ENCODE measurements at regions not wholly inside any gene's neighbourhood (a gene's known extent, or its start where the extent isn't known, plus 50 kb on each side); places are given as distances from the start of the nearest gene placed in this dataset.

DNA sequence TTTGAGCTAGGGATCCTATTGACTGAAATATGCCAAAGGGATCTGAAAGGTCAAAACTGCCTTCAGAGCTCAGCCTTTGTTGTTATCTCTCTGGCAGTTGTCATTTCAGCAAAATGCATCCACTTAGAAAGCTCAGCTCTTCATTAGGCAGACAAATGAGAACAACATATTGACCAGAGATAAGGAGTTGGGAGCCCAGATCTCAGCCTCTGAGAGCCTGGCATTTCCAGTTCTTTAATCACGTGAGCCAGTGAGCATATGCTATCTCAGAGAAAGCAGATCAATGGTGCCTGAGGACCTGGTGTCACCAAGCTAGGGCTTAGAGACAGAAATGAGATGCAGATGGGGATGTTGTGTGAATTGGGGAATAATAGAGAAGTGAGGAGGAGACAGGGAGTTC, 101.1 kb downstream of the DAD1 start:
- TF ChIP-seq, protein P1, sequence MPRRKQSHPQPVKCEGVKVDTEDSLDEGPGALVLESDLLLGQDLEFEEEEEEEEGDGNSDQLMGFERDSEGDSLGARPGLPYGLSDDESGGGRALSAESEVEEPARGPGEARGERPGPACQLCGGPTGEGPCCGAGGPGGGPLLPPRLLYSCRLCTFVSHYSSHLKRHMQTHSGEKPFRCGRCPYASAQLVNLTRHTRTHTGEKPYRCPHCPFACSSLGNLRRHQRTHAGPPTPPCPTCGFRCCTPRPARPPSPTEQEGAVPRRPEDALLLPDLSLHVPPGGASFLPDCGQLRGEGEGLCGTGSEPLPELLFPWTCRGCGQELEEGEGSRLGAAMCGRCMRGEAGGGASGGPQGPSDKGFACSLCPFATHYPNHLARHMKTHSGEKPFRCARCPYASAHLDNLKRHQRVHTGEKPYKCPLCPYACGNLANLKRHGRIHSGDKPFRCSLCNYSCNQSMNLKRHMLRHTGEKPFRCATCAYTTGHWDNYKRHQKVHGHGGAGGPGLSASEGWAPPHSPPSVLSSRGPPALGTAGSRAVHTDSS (CRISPR knock-in tag; conservative IDR thresholded peaks at IDR 0.05), result no peak
- TF ChIP-seq POLR2A (IDR thresholded peaks at IDR 0.05; ENCODE audit: insufficient read depth in 1 of 2, low read depth in 2 of 2, low read length in 2 of 2) (no peak), PAF1 (CRISPR knock-in tag; IDR thresholded peaks at IDR 0.05) (no peak), NR2F2 (IDR thresholded peaks at IDR 0.05; ENCODE audit: borderline replicate concordance, low read depth) (no peak), FOXJ3 (CRISPR knock-in tag; IDR thresholded peaks at IDR 0.05; ENCODE audit: borderline replicate concordance) (no peak), SIN3A (IDR thresholded peaks at IDR 0.05; ENCODE audit: borderline replicate concordance, low read depth, low read length) (no peak), TMF1 (CRISPR knock-in tag; IDR thresholded peaks at IDR 0.05; ENCODE audit: low read depth) (no peak)
- TF ChIP-seq, protein P2, sequence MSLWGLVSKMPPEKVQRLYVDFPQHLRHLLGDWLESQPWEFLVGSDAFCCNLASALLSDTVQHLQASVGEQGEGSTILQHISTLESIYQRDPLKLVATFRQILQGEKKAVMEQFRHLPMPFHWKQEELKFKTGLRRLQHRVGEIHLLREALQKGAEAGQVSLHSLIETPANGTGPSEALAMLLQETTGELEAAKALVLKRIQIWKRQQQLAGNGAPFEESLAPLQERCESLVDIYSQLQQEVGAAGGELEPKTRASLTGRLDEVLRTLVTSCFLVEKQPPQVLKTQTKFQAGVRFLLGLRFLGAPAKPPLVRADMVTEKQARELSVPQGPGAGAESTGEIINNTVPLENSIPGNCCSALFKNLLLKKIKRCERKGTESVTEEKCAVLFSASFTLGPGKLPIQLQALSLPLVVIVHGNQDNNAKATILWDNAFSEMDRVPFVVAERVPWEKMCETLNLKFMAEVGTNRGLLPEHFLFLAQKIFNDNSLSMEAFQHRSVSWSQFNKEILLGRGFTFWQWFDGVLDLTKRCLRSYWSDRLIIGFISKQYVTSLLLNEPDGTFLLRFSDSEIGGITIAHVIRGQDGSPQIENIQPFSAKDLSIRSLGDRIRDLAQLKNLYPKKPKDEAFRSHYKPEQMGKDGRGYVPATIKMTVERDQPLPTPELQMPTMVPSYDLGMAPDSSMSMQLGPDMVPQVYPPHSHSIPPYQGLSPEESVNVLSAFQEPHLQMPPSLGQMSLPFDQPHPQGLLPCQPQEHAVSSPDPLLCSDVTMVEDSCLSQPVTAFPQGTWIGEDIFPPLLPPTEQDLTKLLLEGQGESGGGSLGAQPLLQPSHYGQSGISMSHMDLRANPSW (CRISPR knock-in tag; IDR thresholded peaks at IDR 0.05; ENCODE audit: borderline replicate concordance), result no peak
- TF ChIP-seq, protein P3, sequence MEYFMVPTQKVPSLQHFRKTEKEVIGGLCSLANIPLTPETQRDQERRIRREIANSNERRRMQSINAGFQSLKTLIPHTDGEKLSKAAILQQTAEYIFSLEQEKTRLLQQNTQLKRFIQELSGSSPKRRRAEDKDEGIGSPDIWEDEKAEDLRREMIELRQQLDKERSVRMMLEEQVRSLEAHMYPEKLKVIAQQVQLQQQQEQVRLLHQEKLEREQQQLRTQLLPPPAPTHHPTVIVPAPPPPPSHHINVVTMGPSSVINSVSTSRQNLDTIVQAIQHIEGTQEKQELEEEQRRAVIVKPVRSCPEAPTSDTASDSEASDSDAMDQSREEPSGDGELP (IDR thresholded peaks at IDR 0.05; ENCODE audit: borderline replicate concordance, low read depth), result no peak
- TF ChIP-seq, protein P4, sequence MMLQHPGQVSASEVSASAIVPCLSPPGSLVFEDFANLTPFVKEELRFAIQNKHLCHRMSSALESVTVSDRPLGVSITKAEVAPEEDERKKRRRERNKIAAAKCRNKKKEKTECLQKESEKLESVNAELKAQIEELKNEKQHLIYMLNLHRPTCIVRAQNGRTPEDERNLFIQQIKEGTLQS (CRISPR knock-in tag; IDR thresholded peaks at IDR 0.05), result no peak
- TF ChIP-seq, protein P5, sequence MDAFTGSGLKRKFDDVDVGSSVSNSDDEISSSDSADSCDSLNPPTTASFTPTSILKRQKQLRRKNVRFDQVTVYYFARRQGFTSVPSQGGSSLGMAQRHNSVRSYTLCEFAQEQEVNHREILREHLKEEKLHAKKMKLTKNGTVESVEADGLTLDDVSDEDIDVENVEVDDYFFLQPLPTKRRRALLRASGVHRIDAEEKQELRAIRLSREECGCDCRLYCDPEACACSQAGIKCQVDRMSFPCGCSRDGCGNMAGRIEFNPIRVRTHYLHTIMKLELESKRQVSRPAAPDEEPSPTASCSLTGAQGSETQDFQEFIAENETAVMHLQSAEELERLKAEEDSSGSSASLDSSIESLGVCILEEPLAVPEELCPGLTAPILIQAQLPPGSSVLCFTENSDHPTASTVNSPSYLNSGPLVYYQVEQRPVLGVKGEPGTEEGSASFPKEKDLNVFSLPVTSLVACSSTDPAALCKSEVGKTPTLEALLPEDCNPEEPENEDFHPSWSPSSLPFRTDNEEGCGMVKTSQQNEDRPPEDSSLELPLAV (CRISPR knock-in tag; conservative IDR thresholded peaks at IDR 0.05; ENCODE audit: low read depth), result no peak
- TF ChIP-seq, protein P6, sequence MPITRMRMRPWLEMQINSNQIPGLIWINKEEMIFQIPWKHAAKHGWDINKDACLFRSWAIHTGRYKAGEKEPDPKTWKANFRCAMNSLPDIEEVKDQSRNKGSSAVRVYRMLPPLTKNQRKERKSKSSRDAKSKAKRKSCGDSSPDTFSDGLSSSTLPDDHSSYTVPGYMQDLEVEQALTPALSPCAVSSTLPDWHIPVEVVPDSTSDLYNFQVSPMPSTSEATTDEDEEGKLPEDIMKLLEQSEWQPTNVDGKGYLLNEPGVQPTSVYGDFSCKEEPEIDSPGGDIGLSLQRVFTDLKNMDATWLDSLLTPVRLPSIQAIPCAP (CRISPR knock-in tag; IDR thresholded peaks at IDR 0.05; ENCODE audit: low read depth), result no peak
- TF ChIP-seq, protein P7, sequence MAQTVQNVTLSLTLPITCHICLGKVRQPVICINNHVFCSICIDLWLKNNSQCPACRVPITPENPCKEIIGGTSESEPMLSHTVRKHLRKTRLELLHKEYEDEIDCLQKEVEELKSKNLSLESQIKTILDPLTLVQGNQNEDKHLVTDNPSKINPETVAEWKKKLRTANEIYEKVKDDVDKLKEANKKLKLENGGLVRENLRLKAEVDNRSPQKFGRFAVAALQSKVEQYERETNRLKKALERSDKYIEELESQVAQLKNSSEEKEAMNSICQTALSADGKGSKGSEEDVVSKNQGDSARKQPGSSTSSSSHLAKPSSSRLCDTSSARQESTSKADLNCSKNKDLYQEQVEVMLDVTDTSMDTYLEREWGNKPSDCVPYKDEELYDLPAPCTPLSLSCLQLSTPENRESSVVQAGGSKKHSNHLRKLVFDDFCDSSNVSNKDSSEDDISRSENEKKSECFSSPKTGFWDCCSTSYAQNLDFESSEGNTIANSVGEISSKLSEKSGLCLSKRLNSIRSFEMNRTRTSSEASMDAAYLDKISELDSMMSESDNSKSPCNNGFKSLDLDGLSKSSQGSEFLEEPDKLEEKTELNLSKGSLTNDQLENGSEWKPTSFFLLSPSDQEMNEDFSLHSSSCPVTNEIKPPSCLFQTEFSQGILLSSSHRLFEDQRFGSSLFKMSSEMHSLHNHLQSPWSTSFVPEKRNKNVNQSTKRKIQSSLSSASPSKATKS (CRISPR knock-in tag; IDR thresholded peaks at IDR 0.05), result no peak

Measured in HepG2 (cell line).